K562 (cell line): ENCODE measurements at regions not wholly inside any gene's neighbourhood (a gene's known extent, or its start where the extent isn't known, plus 50 kb on each side); places are given as distances from the start of the nearest gene placed in this dataset.

Experiments
- JUNB ChIP-seq: fragments of 450-650 bp; formaldehyde crosslinking; conservative IDR thresholded peaks from 2 replicates; pipeline ENCODE4 v1.4.0; 2020; ENCODE audit warnings: mild to moderate bottlenecking
- MYC ChIP-seq, 2 experiments: fragments of 250-450 bp in 1 of 2; sonication (Bioruptor Pico) in 1 of 2; IDR thresholded peaks; 2 replicates each; pipeline versions ENCODE4 v1.5.1 to v1.6.1; 2012 to 2021; ENCODE audit warnings: low read depth in 2 of 2, borderline replicate concordance in 1 of 2, improper control_type of control experiment in 1 of 2, low read length in 1 of 2, mild to moderate bottlenecking in 1 of 2, moderate library complexity in 1 of 2
- NR2C1 ChIP-seq, 2 experiments: fragments of 450-650 bp; IDR thresholded peaks; 2 replicates each; pipeline ENCODE4 v1.6.1; 2017; ENCODE audit warnings: mild to moderate bottlenecking in 2 of 2, antibody characterized with exemption in 1 of 2, inconsistent platforms in 1 of 2, missing compliant biosample characterization in 1 of 2, missing genetic modification characterization in 1 of 2
- POLR2A ChIP-seq: fragments of 450-650 bp; conservative IDR thresholded peaks from 2 replicates; pipeline ENCODE4 v1.6.1; 2016
- SIN3B ChIP-seq: fragments of 450-650 bp; IDR thresholded peaks from 2 replicates; pipeline ENCODE4 v1.6.1; 2017; ENCODE audit warnings: low read depth, mild to moderate bottlenecking, moderate library complexity
- TAL1 ChIP-seq: fragments of 450-650 bp; IDR thresholded peaks from 2 replicates; pipeline ENCODE4 v1.6.1; 2016; ENCODE audit warnings: mild to moderate bottlenecking
- ZNF324 ChIP-seq: fragments of 250-450 bp; sonication (Bioruptor Pico); IDR thresholded peaks from 2 replicates; pipeline ENCODE4 v1.4.0; 2020; ENCODE audit warnings: mild to moderate bottlenecking
- TF ChIP-seq, protein P1 (sequence below): conservative IDR thresholded peaks from 2 replicates; pipeline ENCODE4 v1.6.1; 2011; ENCODE audit warnings: low read depth, mild to moderate bottlenecking, low read length; ENCODE audit not compliant: control insufficient read depth
- TF ChIP-seq, protein P2 (sequence below), 2 experiments: fragments of 450-650 bp; formaldehyde crosslinking in 1 of 2; IDR thresholded peaks; 2 replicates each; pipeline versions ENCODE4 v1.4.0 to v1.6.1; 2014 to 2020; ENCODE audit warnings: mild to moderate bottlenecking in 2 of 2, borderline replicate concordance in 1 of 2, low read depth in 1 of 2

DNA sequence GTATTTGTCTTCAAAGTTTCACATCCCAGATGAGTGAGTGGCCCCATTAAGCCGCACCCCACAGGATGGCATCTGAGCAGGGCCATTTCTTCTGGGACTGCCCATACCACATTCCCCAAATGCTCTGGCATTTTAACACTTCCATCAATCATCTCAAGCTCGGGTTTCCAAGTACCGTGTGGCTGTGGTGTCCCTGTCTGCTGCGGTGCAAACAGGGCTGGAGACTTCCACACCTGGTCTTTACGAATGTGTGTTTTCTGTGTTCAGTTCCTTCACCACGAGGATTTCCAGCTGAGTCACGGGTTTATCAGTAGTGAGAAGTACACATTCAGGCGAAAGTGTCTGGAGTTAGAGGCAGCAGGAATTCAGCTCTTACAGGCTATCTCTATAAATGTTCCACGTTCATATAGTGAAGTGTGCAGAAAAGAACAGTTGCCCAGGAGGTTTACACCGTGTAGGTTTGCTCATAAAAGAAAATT, 195.2 kb downstream of the RHOU start:
- TF ChIP-seq ZNF324 = no peak
- TF ChIP-seq POLR2A = no peak
- no peak for TF ChIP-seq JUNB (CRISPR knock-in tag)
- TF ChIP-seq, protein P1, sequence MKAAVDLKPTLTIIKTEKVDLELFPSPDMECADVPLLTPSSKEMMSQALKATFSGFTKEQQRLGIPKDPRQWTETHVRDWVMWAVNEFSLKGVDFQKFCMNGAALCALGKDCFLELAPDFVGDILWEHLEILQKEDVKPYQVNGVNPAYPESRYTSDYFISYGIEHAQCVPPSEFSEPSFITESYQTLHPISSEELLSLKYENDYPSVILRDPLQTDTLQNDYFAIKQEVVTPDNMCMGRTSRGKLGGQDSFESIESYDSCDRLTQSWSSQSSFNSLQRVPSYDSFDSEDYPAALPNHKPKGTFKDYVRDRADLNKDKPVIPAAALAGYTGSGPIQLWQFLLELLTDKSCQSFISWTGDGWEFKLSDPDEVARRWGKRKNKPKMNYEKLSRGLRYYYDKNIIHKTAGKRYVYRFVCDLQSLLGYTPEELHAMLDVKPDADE = no peak
- no peak for TF ChIP-seq SIN3B
- TF ChIP-seq MYC (IDR thresholded peaks at IDR 0.05; ENCODE audit: low read depth, low read length) = no peak
- no peak for TF ChIP-seq MYC (CRISPR knock-in tag; IDR thresholded peaks at IDR 0.05; ENCODE audit: borderline replicate concordance, low read depth)
- TF ChIP-seq NR2C1 (IDR thresholded peaks at IDR 0.05) = no peak
- TF ChIP-seq NR2C1 (tag; IDR thresholded peaks at IDR 0.05) = no peak
- TF ChIP-seq, protein P2, sequence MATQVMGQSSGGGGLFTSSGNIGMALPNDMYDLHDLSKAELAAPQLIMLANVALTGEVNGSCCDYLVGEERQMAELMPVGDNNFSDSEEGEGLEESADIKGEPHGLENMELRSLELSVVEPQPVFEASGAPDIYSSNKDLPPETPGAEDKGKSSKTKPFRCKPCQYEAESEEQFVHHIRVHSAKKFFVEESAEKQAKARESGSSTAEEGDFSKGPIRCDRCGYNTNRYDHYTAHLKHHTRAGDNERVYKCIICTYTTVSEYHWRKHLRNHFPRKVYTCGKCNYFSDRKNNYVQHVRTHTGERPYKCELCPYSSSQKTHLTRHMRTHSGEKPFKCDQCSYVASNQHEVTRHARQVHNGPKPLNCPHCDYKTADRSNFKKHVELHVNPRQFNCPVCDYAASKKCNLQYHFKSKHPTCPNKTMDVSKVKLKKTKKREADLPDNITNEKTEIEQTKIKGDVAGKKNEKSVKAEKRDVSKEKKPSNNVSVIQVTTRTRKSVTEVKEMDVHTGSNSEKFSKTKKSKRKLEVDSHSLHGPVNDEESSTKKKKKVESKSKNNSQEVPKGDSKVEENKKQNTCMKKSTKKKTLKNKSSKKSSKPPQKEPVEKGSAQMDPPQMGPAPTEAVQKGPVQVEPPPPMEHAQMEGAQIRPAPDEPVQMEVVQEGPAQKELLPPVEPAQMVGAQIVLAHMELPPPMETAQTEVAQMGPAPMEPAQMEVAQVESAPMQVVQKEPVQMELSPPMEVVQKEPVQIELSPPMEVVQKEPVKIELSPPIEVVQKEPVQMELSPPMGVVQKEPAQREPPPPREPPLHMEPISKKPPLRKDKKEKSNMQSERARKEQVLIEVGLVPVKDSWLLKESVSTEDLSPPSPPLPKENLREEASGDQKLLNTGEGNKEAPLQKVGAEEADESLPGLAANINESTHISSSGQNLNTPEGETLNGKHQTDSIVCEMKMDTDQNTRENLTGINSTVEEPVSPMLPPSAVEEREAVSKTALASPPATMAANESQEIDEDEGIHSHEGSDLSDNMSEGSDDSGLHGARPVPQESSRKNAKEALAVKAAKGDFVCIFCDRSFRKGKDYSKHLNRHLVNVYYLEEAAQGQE (IDR thresholded peaks at IDR 0.05; ENCODE audit: borderline replicate concordance) = no peak
- TF ChIP-seq, protein P2 (CRISPR knock-in tag; IDR thresholded peaks at IDR 0.05; ENCODE audit: low read depth) = no peak
- no peak for TF ChIP-seq TAL1
